ENCODE measurements at regions not wholly inside any gene's neighbourhood (a gene's known extent, or its start where the extent isn't known, plus 50 kb on each side); places are given as distances from the start of the nearest gene placed in this dataset.

GRCh38 chr2:180705122-180705521 lies 275.3 kb upstream of the UBE2E3 start:
- H3K4me3 ChIP-seq (ENCODE audit: low read length) = no peak overlapping the region
- H2AFZ ChIP-seq (ENCODE audit: low read length) = no peak overlapping the region
- no peaks in the 10 kb centered on the region for H3K27me3 ChIP-seq (replicated peaks; ENCODE audit: insufficient read depth, low read length)
- no peak overlapping the region for H3K4me2 ChIP-seq (ENCODE audit: low read depth, low read length)
- no peaks in the 10 kb centered on the region for H4K20me1 ChIP-seq (ENCODE audit: insufficient read depth, low read length)
- DNase-seq = no peak
- H3K9me3 ChIP-seq (replicated peaks; ENCODE audit: insufficient read depth, low read length) = no peaks in the 10 kb centered on the region
- H3K9ac ChIP-seq (ENCODE audit: low read length) = no peak overlapping the region
- no peaks in the 10 kb centered on the region for H3K36me3 ChIP-seq (replicated peaks; ENCODE audit: insufficient read depth, low read length)
- no peak for TF ChIP-seq CTCF (IDR thresholded peaks at IDR 0.05; ENCODE audit: low read length)
- no peak for TF ChIP-seq EZH2phosphoT487 (IDR thresholded peaks at IDR 0.05; ENCODE audit: low read length)
- no peak for TF ChIP-seq EZH2 (optimal IDR thresholded peaks at IDR 0.05; ENCODE audit: low read depth, low read length)
- no peak overlapping the region for H3K27ac ChIP-seq (ENCODE audit: low read length)
- no peaks in the 10 kb centered on the region for H3K4me1 ChIP-seq (ENCODE audit: low read length)
- H3K9me2 ChIP-seq (replicated peaks; ENCODE audit: insufficient read depth, low read length) = no peaks in the 10 kb centered on the region; the same call in 1 of the 2 replicates
- H3F3A ChIP-seq (ENCODE audit: insufficient read depth, low read length) = no peaks in the 10 kb centered on the region
- H3K79me2 ChIP-seq (ENCODE audit: low read length) = no peaks in the 10 kb centered on the region

- no peak overlapping the region for H2AFZ ChIP-seq (ENCODE audit: low read length)
- no peak for DNase-seq
- TF ChIP-seq CTCF (IDR thresholded peaks at IDR 0.05; ENCODE audit: low read length) (no peak), EZH2 (optimal IDR thresholded peaks at IDR 0.05; ENCODE audit: low read depth, low read length) (no peak), EZH2phosphoT487 (IDR thresholded peaks at IDR 0.05; ENCODE audit: low read length) (no peak)
- no peaks in the 10 kb centered on the region for H3K9me2 ChIP-seq (replicated peaks; ENCODE audit: insufficient read depth, low read length)
- H3K9me3 ChIP-seq (replicated peaks; ENCODE audit: insufficient read depth, low read length) = no peaks in the 10 kb centered on the region
- H3K4me1 ChIP-seq (ENCODE audit: low read length) = no peaks in the 10 kb centered on the region
- no peak overlapping the region for H3K9ac ChIP-seq (ENCODE audit: low read length)
- no peaks in the 10 kb centered on the region for H3K36me3 ChIP-seq (replicated peaks; ENCODE audit: insufficient read depth, low read length)
- H3K27me3 ChIP-seq (replicated peaks; ENCODE audit: insufficient read depth, low read length) = no peaks in the 10 kb centered on the region
- no peaks in the 10 kb centered on the region for H3F3A ChIP-seq (ENCODE audit: insufficient read depth, low read length)
- no peaks in the 10 kb centered on the region for H3K79me2 ChIP-seq (ENCODE audit: low read length)
- H3K4me2 ChIP-seq (ENCODE audit: low read depth, low read length) = no peak overlapping the region
- H4K20me1 ChIP-seq (ENCODE audit: insufficient read depth, low read length) = no peaks in the 10 kb centered on the region
- no peak overlapping the region for H3K27ac ChIP-seq (ENCODE audit: low read length)
- no peak overlapping the region for H3K4me3 ChIP-seq (ENCODE audit: low read length)
These were observed 280.6 kb upstream of the UBE2E3 start for GRCh38 chr2:180699657-180700361.

- Histone ChIP-seq H3K27ac (ENCODE audit: low read length) (no peak overlapping the region), H3K4me3 (ENCODE audit: low read length) (no peak overlapping the region), H3K9me2 (replicated peaks; ENCODE audit: insufficient read depth, low read length) (no peaks in the 10 kb centered on the region), H3F3A (ENCODE audit: insufficient read depth, low read length) (no peaks in the 10 kb centered on the region), H3K27me3 (replicated peaks; ENCODE audit: insufficient read depth, low read length) (no peaks in the 10 kb centered on the region), H3K36me3 (replicated peaks; ENCODE audit: insufficient read depth, low read length) (no peaks in the 10 kb centered on the region), H3K4me2 (ENCODE audit: low read depth, low read length) (no peak overlapping the region), H3K79me2 (ENCODE audit: low read length) (no peaks in the 10 kb centered on the region), H2AFZ (ENCODE audit: low read length) (no peak overlapping the region), H4K20me1 (ENCODE audit: insufficient read depth, low read length) (no peaks in the 10 kb centered on the region), H3K4me1 (ENCODE audit: low read length) (no peaks in the 10 kb centered on the region), H3K9ac (ENCODE audit: low read length) (no peak overlapping the region), H3K9me3 (replicated peaks; ENCODE audit: insufficient read depth, low read length) (no peaks in the 10 kb centered on the region)
- DNase-seq = no peak
- no peak for TF ChIP-seq EZH2 (optimal IDR thresholded peaks at IDR 0.05; ENCODE audit: low read depth, low read length)
- TF ChIP-seq CTCF (IDR thresholded peaks at IDR 0.05; ENCODE audit: low read length) = no peak
- TF ChIP-seq EZH2phosphoT487 (IDR thresholded peaks at IDR 0.05; ENCODE audit: low read length) = no peak
These were observed 281.7 kb upstream of the UBE2E3 start for GRCh38 chr2:180698668-180699067.
